MM.1S (cell line): ENCODE measurements at regions not wholly inside any gene's neighbourhood (a gene's known extent, or its start where the extent isn't known, plus 50 kb on each side); places are given as distances from the start of the nearest gene placed in this dataset.

ENCODE experiments used
- DNase-seq: peaks from one replicate; pipeline ENCODE4 v3.0.0-alpha.2; 2015
- H2AFZ ChIP-seq: fragments of 300-600 bp; sonication (generic); 2 replicates; pipeline ENCODE4 v1.6.0; 2016; ENCODE audit warnings: antibody characterized with exemption, low read length
- H3F3A ChIP-seq: fragments of 300-600 bp; sonication (generic); 2 replicates; pipeline ENCODE4 v1.6.1; 2016; ENCODE audit warnings: mild to moderate bottlenecking, antibody characterized with exemption, low read length, moderate library complexity, mixed read lengths; ENCODE audit not compliant: insufficient read depth
- H3K27ac ChIP-seq: fragments of 300-600 bp; sonication (generic); 2 replicates; pipeline ENCODE4 v1.5.1; 2016; ENCODE audit warnings: mild to moderate bottlenecking, low read length
- H3K27me3 ChIP-seq: fragments of 300-600 bp; sonication (generic); replicated peaks from 2 replicates; pipeline ENCODE4 v1.6.0; 2016; ENCODE audit warnings: low read length; ENCODE audit not compliant: insufficient read depth
- H3K36me3 ChIP-seq: fragments of 300-600 bp; sonication (generic); replicated peaks from 2 replicates; pipeline ENCODE4 v1.6.1; 2016; ENCODE audit warnings: mild to moderate bottlenecking, low read length, mixed read lengths; ENCODE audit not compliant: insufficient read depth
- H3K4me1 ChIP-seq: fragments of 300-600 bp; sonication (generic); 2 replicates; pipeline ENCODE4 v1.6.1; 2016; ENCODE audit warnings: low read length, mixed read lengths
- H3K4me2 ChIP-seq: fragments of 300-600 bp; sonication (generic); 2 replicates; pipeline ENCODE4 v1.6.0; 2016; ENCODE audit warnings: low read depth, low read length
- H3K4me3 ChIP-seq: fragments of 300-600 bp; sonication (generic); 2 replicates; pipeline ENCODE4 v1.5.1; 2016; ENCODE audit warnings: low read length, mixed read lengths
- H3K79me2 ChIP-seq: fragments of 300-600 bp; sonication (generic); 2 replicates; pipeline ENCODE4 v1.6.1; 2016; ENCODE audit warnings: mixed run types, low read length, mixed read lengths
- H3K9ac ChIP-seq: fragments of 300-600 bp; sonication (generic); 2 replicates; pipeline ENCODE4 v1.6.1; 2016; ENCODE audit warnings: low read length, mixed read lengths
- H3K9me2 ChIP-seq: fragments of 300-600 bp; sonication (generic); replicated peaks from 2 replicates; pipeline ENCODE4 v1.6.1; 2016; ENCODE audit warnings: mild to moderate bottlenecking, low read length, mixed read lengths; ENCODE audit not compliant: insufficient read depth
- H3K9me3 ChIP-seq: fragments of 300-600 bp; sonication (generic); replicated peaks from 2 replicates; pipeline ENCODE4 v1.6.1; 2016; ENCODE audit warnings: mild to moderate bottlenecking, low read length, mixed read lengths; ENCODE audit not compliant: insufficient read depth
- H4K20me1 ChIP-seq: fragments of 300-600 bp; sonication (generic); 2 replicates; pipeline ENCODE4 v1.6.1; 2016; ENCODE audit warnings: mild to moderate bottlenecking, low read length, moderate library complexity, mixed read lengths; ENCODE audit not compliant: insufficient read depth
- CTCF ChIP-seq: fragments of 300-600 bp; sonication (generic); IDR thresholded peaks from 2 replicates; pipeline ENCODE4 v1.5.1; 2016; ENCODE audit warnings: antibody characterized with exemption, low read length, mixed read lengths
- EZH2 ChIP-seq: fragments of 300-600 bp; sonication (generic); optimal IDR thresholded peaks from 2 replicates; pipeline ENCODE3; 2017; ENCODE audit warnings: low read depth, mild to moderate bottlenecking, antibody characterized with exemption, low read length, mixed read lengths
- EZH2phosphoT487 ChIP-seq: fragments of 300-600 bp; sonication (generic); IDR thresholded peaks from 2 replicates; pipeline ENCODE4 v1.6.1; 2018; ENCODE audit warnings: antibody characterized with exemption, low read length

DNA sequence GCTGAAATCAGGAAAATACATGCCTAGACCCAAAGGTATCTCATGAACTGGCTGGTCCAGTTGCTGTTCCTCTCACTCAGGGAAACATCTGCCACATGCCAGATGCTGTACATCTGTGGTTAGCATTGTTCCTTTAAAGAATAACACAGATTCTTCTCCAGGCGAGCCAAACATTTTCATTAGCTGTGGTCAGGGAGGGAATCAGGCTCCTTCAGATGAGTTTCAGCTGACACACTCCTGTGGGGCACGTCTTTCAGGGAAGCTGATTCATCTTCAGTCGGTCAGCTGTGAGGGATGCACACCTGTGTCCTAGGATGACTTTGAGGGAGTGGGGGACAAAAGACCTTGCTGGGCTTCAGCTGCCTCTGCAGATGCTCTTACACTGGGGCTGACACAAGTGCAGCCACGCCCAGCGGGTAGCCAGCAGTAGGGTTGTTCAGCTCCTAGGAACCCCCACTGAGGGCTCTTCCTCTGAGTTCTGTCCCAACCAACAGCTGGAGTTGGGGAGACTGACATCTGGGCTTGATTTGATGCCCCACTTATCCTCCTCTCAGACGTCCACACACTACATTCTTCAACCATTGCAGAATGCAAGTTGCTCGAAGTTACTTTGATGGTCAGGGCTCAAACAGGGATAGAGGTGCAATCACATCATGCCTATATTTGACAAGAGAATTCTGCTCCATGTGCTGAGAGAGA lies 155.0 kb downstream of the NUAK1 start:
- Histone ChIP-seq H3K9me2 (no peaks in the 10 kb centered on the region), H3K4me2 (no peak overlapping the region), H3K79me2 (no peaks in the 10 kb centered on the region), H3K9ac (no peak overlapping the region), H4K20me1 (no peaks in the 10 kb centered on the region), H3K4me3 (no peak overlapping the region), H3F3A (peaks cover 14% of the 10 kb centered on the region), H2AFZ (no peak overlapping the region), H3K27ac (no peak overlapping the region), H3K9me3 (no peaks in the 10 kb centered on the region), H3K4me1 (peaks cover 19% of the 10 kb centered on the region), H3K36me3 (no peaks in the 10 kb centered on the region), H3K27me3 (no peaks in the 10 kb centered on the region)
- DNase-seq = no peak
- no peak for TF ChIP-seq EZH2phosphoT487
- no peak for TF ChIP-seq CTCF
- no peak for TF ChIP-seq EZH2

- Histone ChIP-seq H3K9me3 (no peaks in the 10 kb centered on the region), H3K4me3 (no peak overlapping the region), H2AFZ (no peak overlapping the region), H3K27me3 (no peaks in the 10 kb centered on the region), H3K9me2 (no peaks in the 10 kb centered on the region), H3K79me2 (no peaks in the 10 kb centered on the region), H3K36me3 (no peaks in the 10 kb centered on the region), H3K9ac (no peak overlapping the region), H3K4me2 (no peak overlapping the region), H3K4me1 (peaks cover 19% of the 10 kb centered on the region), H3F3A (peaks cover 14% of the 10 kb centered on the region), H3K27ac (no peak overlapping the region), H4K20me1 (no peaks in the 10 kb centered on the region)
- no peak for TF ChIP-seq CTCF
- no peak for DNase-seq
These were observed 153.4 kb downstream of the NUAK1 start for GRCh38 chr12:105985383-105985782.

DNA sequence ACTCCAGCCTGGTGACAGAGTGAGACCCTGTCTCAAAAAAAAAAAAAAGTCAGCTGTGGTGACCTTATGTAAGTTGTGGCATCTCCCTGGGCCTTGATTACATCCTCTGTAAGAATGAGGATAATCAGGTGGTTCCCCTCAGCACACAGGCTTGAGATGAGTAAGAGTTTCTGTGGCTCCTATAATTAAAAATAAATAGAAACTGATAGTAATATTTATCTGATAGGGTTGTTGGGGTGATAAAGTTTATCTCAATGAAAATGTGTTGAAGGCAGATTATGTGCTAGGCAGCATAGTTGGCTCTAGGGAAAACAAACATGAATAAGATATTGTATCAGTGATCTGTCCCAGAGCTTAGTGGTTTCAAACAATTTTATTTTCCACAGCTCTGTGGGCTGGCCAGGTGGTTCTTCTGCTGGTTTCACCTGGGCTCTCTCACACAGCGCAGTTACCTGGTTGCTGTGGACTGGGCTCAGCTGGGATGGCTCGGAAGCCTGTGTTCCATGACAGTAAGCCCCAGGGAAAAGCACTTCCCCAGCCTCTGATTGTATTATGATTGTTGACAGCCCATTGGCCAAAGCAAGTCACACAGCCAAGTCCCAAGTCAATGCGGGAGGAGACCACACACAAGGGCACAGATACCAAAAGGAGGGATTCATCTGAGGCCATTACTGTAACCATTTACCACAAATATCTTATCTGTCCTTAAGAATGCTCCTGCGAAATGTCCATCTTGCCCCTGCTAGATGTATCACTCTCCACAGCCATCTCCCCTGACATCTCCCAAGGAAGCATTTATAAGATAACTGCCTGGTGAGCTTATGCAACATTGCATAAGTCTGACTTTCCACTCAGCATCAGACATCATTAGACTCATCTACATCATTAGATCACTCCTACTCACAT lies 151.7 kb downstream of the NUAK1 start:
- Histone ChIP-seq H3F3A (peaks cover 14% of the 10 kb centered on the region), H3K4me2 (peak overlapping the region; percentile 40), H3K9me2 (no peaks in the 10 kb centered on the region), H3K4me3 (no peak overlapping the region), H3K27me3 (no peaks in the 10 kb centered on the region), H3K9me3 (no peaks in the 10 kb centered on the region), H3K4me1 (peaks cover 19% of the 10 kb centered on the region), H3K36me3 (no peaks in the 10 kb centered on the region), H3K27ac (peak overlapping the region; percentile 47; the same call in 1 of the 2 replicates), H4K20me1 (no peaks in the 10 kb centered on the region), H3K9ac (no peak overlapping the region), H3K79me2 (no peaks in the 10 kb centered on the region), H2AFZ (no peak overlapping the region)
- TF ChIP-seq CTCF = no peak
- DNase-seq = peak; percentile 55
